ENCODE measurements at regions not wholly inside any gene's neighbourhood (a gene's known extent, or its start where the extent isn't known, plus 50 kb on each side); places are given as distances from the start of the nearest gene placed in this dataset.

GRCh38 chr6:50437901-50438300, 275.4 kb upstream of the TFAP2D start:
- H3K36me3 Mint-ChIP-seq: no peaks in the 10 kb centered on the region
- ATAC-seq (no peak), DNase-seq (ENCODE audit: low spot score) (no peak)
- H3K4me3 Mint-ChIP-seq: no peak overlapping the region
- no peaks in the 10 kb centered on the region for H3K9me3 Mint-ChIP-seq
- peaks cover 42% of the 10 kb centered on the region for H3K27me3 Mint-ChIP-seq (ENCODE audit: low read depth)
- H3K4me1 Mint-ChIP-seq: no peaks in the 10 kb centered on the region
- CTCF ChIA-PET: no interaction called here
- TF ChIP-seq ZNF219 (CRISPR knock-in tag; IDR thresholded peaks at IDR 0.05; ENCODE audit: borderline replicate concordance) (no peak), USF1 (CRISPR knock-in tag; IDR thresholded peaks at IDR 0.05) (no peak)
- POLR2A ChIA-PET: no interaction called here
- no peak overlapping the region for H3K27ac Mint-ChIP-seq

- CTCF ChIA-PET: no interaction called here
- H3K9me3 Mint-ChIP-seq: no peaks in the 10 kb centered on the region
- POLR2A ChIA-PET: interaction anchor here (0.8 kb wide), 1 partner anchor 72 kb away, joined by 6 read pairs; no protein-coding TSS in a partner anchor
These were observed 270.7 kb upstream of the TFAP2D start for GRCh38 chr6:50442531-50443040.

More at GRCh38 chr6:50442531-50443040, 270.7 kb upstream of the TFAP2D start:
- no peak overlapping the region for H3K4me3 Mint-ChIP-seq
- DNase-seq (ENCODE audit: low spot score) (no peak), ATAC-seq (no peak)
- peaks cover 13% of the 10 kb centered on the region for H3K4me1 Mint-ChIP-seq
- peaks cover 48% of the 10 kb centered on the region for H3K27me3 Mint-ChIP-seq (ENCODE audit: low read depth)
- no peak overlapping the region for H3K27ac Mint-ChIP-seq
- no peaks in the 10 kb centered on the region for H3K36me3 Mint-ChIP-seq
- TF ChIP-seq ZNF317 (CRISPR knock-in tag; IDR thresholded peaks at IDR 0.05; ENCODE audit: borderline replicate concordance, low read depth) (no peak), TP53 (CRISPR knock-in tag; IDR thresholded peaks at IDR 0.05) (no peak), TCF7 (CRISPR knock-in tag; IDR thresholded peaks at IDR 0.05; ENCODE audit: low read depth) (no peak), ATF6 (CRISPR knock-in tag; IDR thresholded peaks at IDR 0.05) (no peak), ZNF425 (CRISPR knock-in tag; conservative IDR thresholded peaks at IDR 0.05) (no peak), CREB1 (CRISPR knock-in tag; IDR thresholded peaks at IDR 0.05) (no peak), ETV6 (CRISPR knock-in tag; IDR thresholded peaks at IDR 0.05) (no peak), CBFB (CRISPR knock-in tag; IDR thresholded peaks at IDR 0.05; ENCODE audit: low read depth) (no peak), AR (CRISPR knock-in tag; IDR thresholded peaks at IDR 0.05) (no peak), IRF2 (CRISPR knock-in tag; IDR thresholded peaks at IDR 0.05; ENCODE audit: borderline replicate concordance, low read depth) (no peak)

All from WTC11 (cell line).